ENCODE measurements at regions not wholly inside any gene's neighbourhood (a gene's known extent, or its start where the extent isn't known, plus 50 kb on each side); places are given as distances from the start of the nearest gene placed in this dataset.

DNA sequence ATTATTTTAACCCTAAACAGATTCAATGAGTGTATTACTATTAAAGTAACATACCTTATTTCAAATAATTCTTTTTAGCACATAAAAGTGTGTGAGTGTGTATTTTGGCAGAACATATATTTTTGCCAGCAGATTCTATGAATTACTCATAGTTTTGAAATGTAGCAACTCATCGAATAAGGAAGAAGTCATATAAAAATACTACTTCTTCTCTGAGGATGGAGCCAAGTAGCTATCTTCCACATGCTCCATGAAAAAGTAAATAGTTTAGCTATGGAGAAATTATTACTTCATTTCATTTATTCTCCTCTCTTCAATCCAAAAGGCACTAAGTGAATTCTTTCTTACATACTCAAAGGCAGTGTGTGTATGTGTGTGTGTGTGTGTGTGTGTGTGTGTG, 1090.4 kb upstream of the CDH6 start:
- TF ChIP-seq, protein P1, sequence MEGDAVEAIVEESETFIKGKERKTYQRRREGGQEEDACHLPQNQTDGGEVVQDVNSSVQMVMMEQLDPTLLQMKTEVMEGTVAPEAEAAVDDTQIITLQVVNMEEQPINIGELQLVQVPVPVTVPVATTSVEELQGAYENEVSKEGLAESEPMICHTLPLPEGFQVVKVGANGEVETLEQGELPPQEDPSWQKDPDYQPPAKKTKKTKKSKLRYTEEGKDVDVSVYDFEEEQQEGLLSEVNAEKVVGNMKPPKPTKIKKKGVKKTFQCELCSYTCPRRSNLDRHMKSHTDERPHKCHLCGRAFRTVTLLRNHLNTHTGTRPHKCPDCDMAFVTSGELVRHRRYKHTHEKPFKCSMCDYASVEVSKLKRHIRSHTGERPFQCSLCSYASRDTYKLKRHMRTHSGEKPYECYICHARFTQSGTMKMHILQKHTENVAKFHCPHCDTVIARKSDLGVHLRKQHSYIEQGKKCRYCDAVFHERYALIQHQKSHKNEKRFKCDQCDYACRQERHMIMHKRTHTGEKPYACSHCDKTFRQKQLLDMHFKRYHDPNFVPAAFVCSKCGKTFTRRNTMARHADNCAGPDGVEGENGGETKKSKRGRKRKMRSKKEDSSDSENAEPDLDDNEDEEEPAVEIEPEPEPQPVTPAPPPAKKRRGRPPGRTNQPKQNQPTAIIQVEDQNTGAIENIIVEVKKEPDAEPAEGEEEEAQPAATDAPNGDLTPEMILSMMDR (IDR thresholded peaks at IDR 0.05; ENCODE audit: low read depth, low read length) = no peak
- TF ChIP-seq EZH2phosphoT487 (IDR thresholded peaks at IDR 0.05; ENCODE audit: low read depth) = no peak
- H3K27me3 ChIP-seq (ENCODE audit: low read depth, low read length) = no peaks in the 10 kb centered on the region
- H3K9ac ChIP-seq (ENCODE audit: low read length) = no peak overlapping the region
- H3K36me3 ChIP-seq (replicated peaks; ENCODE audit: low read depth, low read length) = no peaks in the 10 kb centered on the region
- H4K20me1 ChIP-seq (ENCODE audit: insufficient read depth, low read length) = no peaks in the 10 kb centered on the region
- no peak overlapping the region for H2AFZ ChIP-seq (ENCODE audit: low read depth, low read length)
- H3K4me2 ChIP-seq (ENCODE audit: low read length) = no peak overlapping the region
- H3K79me2 ChIP-seq (ENCODE audit: low read length) = no peaks in the 10 kb centered on the region
- H3K4me1 ChIP-seq (ENCODE audit: low read length) = no peaks in the 10 kb centered on the region
- H3K9me3 ChIP-seq (ENCODE audit: insufficient read depth, low read length) = no peaks in the 10 kb centered on the region
- no peak overlapping the region for H3K27ac ChIP-seq (ENCODE audit: low read length)
- H3K4me3 ChIP-seq (ENCODE audit: low read length) = no peak overlapping the region

DNA sequence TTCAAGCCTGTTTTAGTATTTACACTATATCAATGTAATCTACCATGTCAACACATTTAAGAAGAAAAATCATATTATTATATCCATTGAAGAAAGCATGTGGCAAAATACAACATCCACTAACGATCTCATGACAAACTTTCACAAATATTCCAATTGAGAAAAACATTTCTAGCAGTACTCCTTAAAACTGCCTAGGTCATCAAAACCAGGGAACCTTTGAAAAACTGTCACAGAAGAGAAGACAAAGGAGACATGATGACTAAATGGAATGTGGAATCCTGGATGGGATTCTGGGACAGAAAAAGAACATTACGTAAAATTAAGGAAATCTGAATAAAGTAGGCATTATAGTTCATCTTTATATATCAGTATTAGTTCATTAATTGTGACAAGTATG, 1091.3 kb upstream of the CDH6 start:
- H2AFZ ChIP-seq (ENCODE audit: low read depth, low read length) = no peak overlapping the region
- H3K79me2 ChIP-seq (ENCODE audit: low read length) = no peaks in the 10 kb centered on the region
- H3K36me3 ChIP-seq (replicated peaks; ENCODE audit: low read depth, low read length) = no peaks in the 10 kb centered on the region
- H3K27ac ChIP-seq (ENCODE audit: low read length) = no peak overlapping the region
- no peak overlapping the region for H3K4me3 ChIP-seq (ENCODE audit: low read length)
- H3K9ac ChIP-seq (ENCODE audit: low read length) = no peak overlapping the region
- no peaks in the 10 kb centered on the region for H3K9me3 ChIP-seq (ENCODE audit: insufficient read depth, low read length)
- no peaks in the 10 kb centered on the region for H3K27me3 ChIP-seq (ENCODE audit: low read depth, low read length)
- no peak for TF ChIP-seq EZH2phosphoT487 (IDR thresholded peaks at IDR 0.05; ENCODE audit: low read depth)
- TF ChIP-seq, protein P1 (IDR thresholded peaks at IDR 0.05; ENCODE audit: low read depth, low read length) = no peak
- no peaks in the 10 kb centered on the region for H3K4me1 ChIP-seq (ENCODE audit: low read length)
- H3K4me2 ChIP-seq (ENCODE audit: low read length) = no peak overlapping the region
- H4K20me1 ChIP-seq (ENCODE audit: insufficient read depth, low read length) = no peaks in the 10 kb centered on the region

DNA sequence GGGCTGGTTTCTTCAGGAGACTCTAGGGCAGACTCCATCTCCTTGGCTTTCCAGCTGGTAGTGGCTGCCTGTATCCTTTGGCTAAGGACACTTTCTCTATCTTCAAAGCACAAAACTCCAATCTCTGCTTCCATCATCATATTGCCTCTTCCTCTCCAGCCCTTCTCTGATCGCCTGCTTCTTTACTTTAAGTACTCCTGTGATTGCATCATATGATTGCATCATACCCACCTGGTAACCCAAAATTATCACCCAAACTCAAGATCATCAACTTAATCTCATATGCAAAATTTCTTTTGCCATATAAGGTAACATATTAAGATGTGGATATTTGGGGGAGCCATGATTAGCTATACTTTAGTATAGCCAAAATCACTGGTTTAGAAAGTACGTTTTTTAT, 1092.6 kb upstream of the CDH6 start:
- TF ChIP-seq EZH2phosphoT487 (IDR thresholded peaks at IDR 0.05; ENCODE audit: low read depth) = no peak
- TF ChIP-seq, protein P1 (IDR thresholded peaks at IDR 0.05; ENCODE audit: low read depth, low read length) = no peak
- H3K4me3 ChIP-seq (ENCODE audit: low read length) = no peak overlapping the region
- no peak overlapping the region for H3K27ac ChIP-seq (ENCODE audit: low read length)
- H3K36me3 ChIP-seq (replicated peaks; ENCODE audit: low read depth, low read length) = no peaks in the 10 kb centered on the region
- no peak overlapping the region for H2AFZ ChIP-seq (ENCODE audit: low read depth, low read length)
- H3K9ac ChIP-seq (ENCODE audit: low read length) = no peak overlapping the region
- no peaks in the 10 kb centered on the region for H3K9me3 ChIP-seq (ENCODE audit: insufficient read depth, low read length)
- no peaks in the 10 kb centered on the region for H4K20me1 ChIP-seq (ENCODE audit: insufficient read depth, low read length)
- no peaks in the 10 kb centered on the region for H3K4me1 ChIP-seq (ENCODE audit: low read length)
- no peaks in the 10 kb centered on the region for H3K27me3 ChIP-seq (ENCODE audit: low read depth, low read length)
- no peaks in the 10 kb centered on the region for H3K79me2 ChIP-seq (ENCODE audit: low read length)
- H3K4me2 ChIP-seq (ENCODE audit: low read length) = no peak overlapping the region

DNA sequence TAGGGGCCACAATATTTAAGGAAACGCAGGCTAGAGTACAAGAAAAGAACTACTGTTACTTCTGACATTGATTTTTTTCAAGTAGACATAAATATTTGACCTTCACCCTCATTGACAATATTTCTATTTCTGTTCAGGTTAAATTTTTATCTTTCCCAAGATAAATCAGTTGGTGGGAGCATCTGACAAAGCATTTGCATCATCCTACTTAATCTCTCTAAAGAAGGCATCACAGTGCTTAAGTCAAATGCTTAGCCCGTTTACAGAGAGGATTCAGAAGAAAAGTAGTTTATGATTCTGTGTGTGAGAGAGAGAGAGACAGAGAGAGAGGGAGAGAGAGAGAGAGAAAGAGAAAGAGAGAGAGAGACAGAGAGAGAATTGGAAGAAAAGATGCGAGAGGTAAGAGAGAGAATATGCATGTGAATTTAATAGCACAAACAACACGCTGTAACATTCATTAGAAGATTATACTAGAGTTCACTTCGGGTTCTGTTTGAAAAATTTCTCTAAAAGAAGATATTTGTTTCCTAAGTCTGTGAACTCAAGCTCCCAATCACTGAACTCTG, 1093.3 kb upstream of the CDH6 start:
- H3K79me2 ChIP-seq (ENCODE audit: low read length) = no peaks in the 10 kb centered on the region
- H3K9me3 ChIP-seq (ENCODE audit: insufficient read depth, low read length) = no peaks in the 10 kb centered on the region
- H3K4me1 ChIP-seq (ENCODE audit: low read length) = no peaks in the 10 kb centered on the region
- no peak overlapping the region for H3K27ac ChIP-seq (ENCODE audit: low read length)
- no peak overlapping the region for H3K9ac ChIP-seq (ENCODE audit: low read length)
- H2AFZ ChIP-seq (ENCODE audit: low read depth, low read length) = no peak overlapping the region
- H3K4me2 ChIP-seq (ENCODE audit: low read length) = no peak overlapping the region
- no peaks in the 10 kb centered on the region for H4K20me1 ChIP-seq (ENCODE audit: insufficient read depth, low read length)
- TF ChIP-seq EZH2phosphoT487 (IDR thresholded peaks at IDR 0.05; ENCODE audit: low read depth) = no peak
- H3K4me3 ChIP-seq (ENCODE audit: low read length) = no peak overlapping the region
- H3K27me3 ChIP-seq (ENCODE audit: low read depth, low read length) = no peaks in the 10 kb centered on the region
- H3K36me3 ChIP-seq (replicated peaks; ENCODE audit: low read depth, low read length) = no peaks in the 10 kb centered on the region

All from OCI-LY3 (cell line).